SK-N-SH (cell line): ENCODE measurements at regions not wholly inside any gene's neighbourhood (a gene's known extent, or its start where the extent isn't known, plus 50 kb on each side); places are given as distances from the start of the nearest gene placed in this dataset.

Experiments used
- GABPA ChIP-seq: IDR thresholded peaks from 2 replicates; pipeline ENCODE4 v1.4.0; 2012; ENCODE audit warnings: low read depth, mild to moderate bottlenecking
- JUND ChIP-seq: IDR thresholded peaks from 2 replicates; pipeline ENCODE4 v1.4.0; 2012
- POLR2AphosphoS5 ChIP-seq: IDR thresholded peaks from 2 replicates; pipeline ENCODE4 v1.6.1; 2012; ENCODE audit warnings: low read depth, low read length
- RFX5 ChIP-seq: IDR thresholded peaks from 2 replicates; pipeline ENCODE4 v1.6.1; 2012; ENCODE audit warnings: mild to moderate bottlenecking, improper control_type of control experiment, low read length
- RXRA ChIP-seq: IDR thresholded peaks from 2 replicates; pipeline ENCODE4 v1.4.0; 2012; ENCODE audit warnings: low read depth, mild to moderate bottlenecking, borderline replicate concordance
- SMC3 ChIP-seq: IDR thresholded peaks from 2 replicates; pipeline ENCODE4 v1.6.1; 2012; ENCODE audit warnings: low read depth, low read length, improper control_type of control experiment
- TAF1 ChIP-seq: IDR thresholded peaks from 2 replicates; pipeline ENCODE4 v1.6.1; 2012; ENCODE audit warnings: low read depth, mild to moderate bottlenecking, low read length, moderate library complexity, borderline replicate concordance
- TF ChIP-seq, protein P1 (sequence below): fragments of 200-600 bp; sonication (generic); IDR thresholded peaks from 2 replicates; pipeline ENCODE4 v1.6.1; 2017; ENCODE audit warnings: antibody characterized with exemption, mild to moderate bottlenecking, moderate library complexity
- TF ChIP-seq, protein P2 (sequence below): IDR thresholded peaks from 2 replicates; pipeline ENCODE4 v1.4.0; 2012; ENCODE audit warnings: low read depth, borderline replicate concordance
- TF ChIP-seq, protein P3 (sequence below): fragments of 150-350 bp; IDR thresholded peaks from 2 replicates; pipeline ENCODE4 v1.6.1; 2017; ENCODE audit warnings: antibody characterized with exemption, low read length, low read depth, borderline replicate concordance

DNA sequence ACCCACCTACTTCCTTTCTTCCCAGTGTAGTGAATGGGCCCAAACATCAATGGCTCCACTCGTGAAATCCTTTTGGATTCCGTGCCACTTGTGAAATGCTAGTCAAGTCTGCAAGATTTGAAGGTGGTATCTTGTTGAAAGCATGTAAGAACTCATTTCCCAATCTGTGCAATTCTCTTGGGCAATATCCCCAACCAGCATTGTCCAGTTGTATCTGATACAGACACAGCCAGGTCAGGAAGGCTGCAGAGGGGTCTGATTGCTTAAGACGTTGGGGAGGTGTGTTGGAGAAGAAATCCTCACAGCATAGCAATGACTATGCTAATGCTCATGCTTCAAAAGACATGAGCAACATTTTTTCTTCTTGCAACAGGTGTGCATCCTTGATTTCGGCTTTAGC lies 164.8 kb downstream of the VEGFC start:
- TF ChIP-seq, protein P1, sequence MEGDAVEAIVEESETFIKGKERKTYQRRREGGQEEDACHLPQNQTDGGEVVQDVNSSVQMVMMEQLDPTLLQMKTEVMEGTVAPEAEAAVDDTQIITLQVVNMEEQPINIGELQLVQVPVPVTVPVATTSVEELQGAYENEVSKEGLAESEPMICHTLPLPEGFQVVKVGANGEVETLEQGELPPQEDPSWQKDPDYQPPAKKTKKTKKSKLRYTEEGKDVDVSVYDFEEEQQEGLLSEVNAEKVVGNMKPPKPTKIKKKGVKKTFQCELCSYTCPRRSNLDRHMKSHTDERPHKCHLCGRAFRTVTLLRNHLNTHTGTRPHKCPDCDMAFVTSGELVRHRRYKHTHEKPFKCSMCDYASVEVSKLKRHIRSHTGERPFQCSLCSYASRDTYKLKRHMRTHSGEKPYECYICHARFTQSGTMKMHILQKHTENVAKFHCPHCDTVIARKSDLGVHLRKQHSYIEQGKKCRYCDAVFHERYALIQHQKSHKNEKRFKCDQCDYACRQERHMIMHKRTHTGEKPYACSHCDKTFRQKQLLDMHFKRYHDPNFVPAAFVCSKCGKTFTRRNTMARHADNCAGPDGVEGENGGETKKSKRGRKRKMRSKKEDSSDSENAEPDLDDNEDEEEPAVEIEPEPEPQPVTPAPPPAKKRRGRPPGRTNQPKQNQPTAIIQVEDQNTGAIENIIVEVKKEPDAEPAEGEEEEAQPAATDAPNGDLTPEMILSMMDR = no peak
- TF ChIP-seq, protein P2, sequence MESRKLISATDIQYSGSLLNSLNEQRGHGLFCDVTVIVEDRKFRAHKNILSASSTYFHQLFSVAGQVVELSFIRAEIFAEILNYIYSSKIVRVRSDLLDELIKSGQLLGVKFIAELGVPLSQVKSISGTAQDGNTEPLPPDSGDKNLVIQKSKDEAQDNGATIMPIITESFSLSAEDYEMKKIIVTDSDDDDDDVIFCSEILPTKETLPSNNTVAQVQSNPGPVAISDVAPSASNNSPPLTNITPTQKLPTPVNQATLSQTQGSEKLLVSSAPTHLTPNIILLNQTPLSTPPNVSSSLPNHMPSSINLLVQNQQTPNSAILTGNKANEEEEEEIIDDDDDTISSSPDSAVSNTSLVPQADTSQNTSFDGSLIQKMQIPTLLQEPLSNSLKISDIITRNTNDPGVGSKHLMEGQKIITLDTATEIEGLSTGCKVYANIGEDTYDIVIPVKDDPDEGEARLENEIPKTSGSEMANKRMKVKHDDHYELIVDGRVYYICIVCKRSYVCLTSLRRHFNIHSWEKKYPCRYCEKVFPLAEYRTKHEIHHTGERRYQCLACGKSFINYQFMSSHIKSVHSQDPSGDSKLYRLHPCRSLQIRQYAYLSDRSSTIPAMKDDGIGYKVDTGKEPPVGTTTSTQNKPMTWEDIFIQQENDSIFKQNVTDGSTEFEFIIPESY = no peak
- TF ChIP-seq, protein P3, sequence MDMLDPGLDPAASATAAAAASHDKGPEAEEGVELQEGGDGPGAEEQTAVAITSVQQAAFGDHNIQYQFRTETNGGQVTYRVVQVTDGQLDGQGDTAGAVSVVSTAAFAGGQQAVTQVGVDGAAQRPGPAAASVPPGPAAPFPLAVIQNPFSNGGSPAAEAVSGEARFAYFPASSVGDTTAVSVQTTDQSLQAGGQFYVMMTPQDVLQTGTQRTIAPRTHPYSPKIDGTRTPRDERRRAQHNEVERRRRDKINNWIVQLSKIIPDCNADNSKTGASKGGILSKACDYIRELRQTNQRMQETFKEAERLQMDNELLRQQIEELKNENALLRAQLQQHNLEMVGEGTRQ = no peak
- TF ChIP-seq TAF1 = no peak
- TF ChIP-seq GABPA = no peak
- TF ChIP-seq RFX5 = no peak
- TF ChIP-seq POLR2AphosphoS5 = no peak
- no peak for TF ChIP-seq SMC3
- no peak for TF ChIP-seq RXRA
- no peak for TF ChIP-seq JUND
